ENCODE measurements at regions not wholly inside any gene's neighbourhood (a gene's known extent, or its start where the extent isn't known, plus 50 kb on each side); places are given as distances from the start of the nearest gene placed in this dataset.

GRCh38 chr5:129372025-129372424 is 88.1 kb upstream of the ADAMTS19 start:
- TF ChIP-seq, protein P1, sequence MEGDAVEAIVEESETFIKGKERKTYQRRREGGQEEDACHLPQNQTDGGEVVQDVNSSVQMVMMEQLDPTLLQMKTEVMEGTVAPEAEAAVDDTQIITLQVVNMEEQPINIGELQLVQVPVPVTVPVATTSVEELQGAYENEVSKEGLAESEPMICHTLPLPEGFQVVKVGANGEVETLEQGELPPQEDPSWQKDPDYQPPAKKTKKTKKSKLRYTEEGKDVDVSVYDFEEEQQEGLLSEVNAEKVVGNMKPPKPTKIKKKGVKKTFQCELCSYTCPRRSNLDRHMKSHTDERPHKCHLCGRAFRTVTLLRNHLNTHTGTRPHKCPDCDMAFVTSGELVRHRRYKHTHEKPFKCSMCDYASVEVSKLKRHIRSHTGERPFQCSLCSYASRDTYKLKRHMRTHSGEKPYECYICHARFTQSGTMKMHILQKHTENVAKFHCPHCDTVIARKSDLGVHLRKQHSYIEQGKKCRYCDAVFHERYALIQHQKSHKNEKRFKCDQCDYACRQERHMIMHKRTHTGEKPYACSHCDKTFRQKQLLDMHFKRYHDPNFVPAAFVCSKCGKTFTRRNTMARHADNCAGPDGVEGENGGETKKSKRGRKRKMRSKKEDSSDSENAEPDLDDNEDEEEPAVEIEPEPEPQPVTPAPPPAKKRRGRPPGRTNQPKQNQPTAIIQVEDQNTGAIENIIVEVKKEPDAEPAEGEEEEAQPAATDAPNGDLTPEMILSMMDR (IDR thresholded peaks at IDR 0.05; ENCODE audit: control insufficient read depth, extremely low read depth, insufficient read depth), result no peak
- DNase-seq (ENCODE audit: low read depth), result no peak
- H3K4me3 ChIP-seq (ENCODE audit: low read depth, low read length), result no peak overlapping the region

DNA sequence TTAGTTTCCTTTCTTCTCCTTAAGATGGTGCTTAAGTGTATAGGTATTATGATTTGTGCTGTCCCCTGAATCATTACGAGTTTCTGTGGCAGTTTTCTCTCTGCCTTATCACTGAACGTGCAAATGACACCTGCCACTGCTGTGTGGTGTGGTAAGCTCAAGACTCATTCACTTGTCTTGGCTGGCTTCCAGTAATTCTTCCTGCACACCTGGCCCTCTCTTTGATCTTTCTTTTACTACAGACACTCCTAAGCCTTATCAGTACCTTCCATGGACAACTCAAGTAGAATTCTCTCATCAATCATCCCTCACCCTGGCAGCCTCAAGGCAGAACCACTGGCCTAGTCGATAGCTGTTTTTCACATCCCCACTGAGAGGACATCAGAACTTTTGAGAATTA is 82.6 kb upstream of the ADAMTS19 start:
- TF ChIP-seq, protein P1 (IDR thresholded peaks at IDR 0.05; ENCODE audit: control insufficient read depth, extremely low read depth, insufficient read depth), result no peak
- H3K4me3 ChIP-seq (ENCODE audit: low read depth, low read length), result no peak overlapping the region
- no peak for DNase-seq (ENCODE audit: low read depth)

DNA sequence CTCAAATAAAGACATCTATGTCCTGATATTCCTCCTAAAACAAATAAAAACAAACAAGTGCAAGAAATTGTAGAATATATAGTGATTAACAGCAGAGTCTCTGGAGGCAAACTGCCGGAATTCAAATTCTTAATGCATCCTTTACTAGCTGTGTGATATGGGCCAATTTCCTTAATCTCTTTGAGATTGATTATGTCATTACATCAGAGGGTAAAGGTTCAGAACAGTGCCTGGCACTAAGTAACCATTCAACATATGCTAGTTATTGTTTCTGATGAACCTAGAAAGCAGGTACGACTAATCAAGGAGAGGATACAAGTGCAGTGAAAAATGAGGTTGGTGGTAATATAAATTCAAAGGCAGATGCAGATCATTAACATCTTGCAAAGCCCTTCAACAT is 81.1 kb upstream of the ADAMTS19 start:
- H3K4me3 ChIP-seq (ENCODE audit: low read depth, low read length), result no peak overlapping the region
- no peak for DNase-seq (ENCODE audit: low read depth)
- TF ChIP-seq, protein P1 (IDR thresholded peaks at IDR 0.05; ENCODE audit: control insufficient read depth, extremely low read depth, insufficient read depth), result no peak

DNA sequence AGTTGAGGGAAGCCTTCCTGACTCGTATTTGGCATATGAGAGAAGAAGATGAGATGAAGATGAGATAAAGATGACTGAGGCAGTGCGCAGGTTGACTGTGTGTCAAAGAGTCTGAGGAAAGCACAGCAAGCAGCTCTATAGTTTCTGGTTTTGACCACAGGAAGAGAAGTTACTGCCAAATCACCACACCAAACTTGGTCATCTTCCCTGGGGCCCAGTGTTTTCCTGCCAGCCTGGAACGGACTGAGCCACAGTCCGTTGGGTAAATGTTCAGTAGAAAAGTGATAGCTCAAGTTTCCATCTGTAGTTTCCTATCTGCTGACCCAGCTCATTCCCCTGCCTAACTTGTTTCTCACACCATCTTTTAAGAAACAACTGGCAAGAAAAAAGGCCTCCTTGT is 80.7 kb upstream of the ADAMTS19 start:
- no peak overlapping the region for H3K4me3 ChIP-seq (ENCODE audit: low read depth, low read length)
- DNase-seq (ENCODE audit: low read depth), result no peak
- TF ChIP-seq, protein P1 (IDR thresholded peaks at IDR 0.05; ENCODE audit: control insufficient read depth, extremely low read depth, insufficient read depth), result no peak

DNA sequence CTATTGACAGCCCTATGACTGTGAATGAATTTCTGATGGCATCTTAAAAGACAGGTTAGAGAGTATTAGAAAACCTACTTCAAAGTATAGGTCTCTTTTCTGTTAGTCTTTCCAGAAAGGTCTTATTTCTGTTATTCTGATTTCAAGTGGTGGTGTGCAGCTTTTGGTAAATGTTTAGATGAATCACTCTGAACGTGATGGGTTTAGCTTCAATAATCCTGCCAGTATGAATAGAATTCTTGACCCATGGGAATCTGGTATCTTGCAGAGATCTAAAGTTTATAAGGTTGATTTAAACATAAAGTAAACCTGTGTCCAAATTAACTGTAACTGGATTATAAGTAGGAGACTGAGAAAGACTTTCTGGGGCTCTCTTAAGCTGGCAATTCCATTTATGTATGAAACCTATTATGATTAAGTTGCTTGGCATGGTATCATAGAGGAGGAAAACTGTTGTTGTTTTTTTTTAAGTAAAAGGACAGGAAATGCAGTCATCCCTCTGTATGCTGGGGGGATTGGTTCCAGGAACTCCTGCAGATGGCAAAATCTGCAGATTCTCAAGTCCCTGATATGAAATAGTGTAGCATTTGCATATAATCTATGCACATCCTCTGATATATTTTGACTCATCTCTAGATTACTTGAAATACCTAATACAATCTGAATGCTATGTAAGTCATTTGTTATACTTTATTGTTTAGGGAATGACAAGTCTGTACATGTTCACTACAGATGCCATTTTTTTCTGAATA is 77.0 kb upstream of the ADAMTS19 start:
- no peak overlapping the region for H3K4me3 ChIP-seq (ENCODE audit: low read depth, low read length)
- no peak for DNase-seq (ENCODE audit: low read depth)
- TF ChIP-seq, protein P1 (IDR thresholded peaks at IDR 0.05; ENCODE audit: control insufficient read depth, extremely low read depth, insufficient read depth), result no peak

DNA sequence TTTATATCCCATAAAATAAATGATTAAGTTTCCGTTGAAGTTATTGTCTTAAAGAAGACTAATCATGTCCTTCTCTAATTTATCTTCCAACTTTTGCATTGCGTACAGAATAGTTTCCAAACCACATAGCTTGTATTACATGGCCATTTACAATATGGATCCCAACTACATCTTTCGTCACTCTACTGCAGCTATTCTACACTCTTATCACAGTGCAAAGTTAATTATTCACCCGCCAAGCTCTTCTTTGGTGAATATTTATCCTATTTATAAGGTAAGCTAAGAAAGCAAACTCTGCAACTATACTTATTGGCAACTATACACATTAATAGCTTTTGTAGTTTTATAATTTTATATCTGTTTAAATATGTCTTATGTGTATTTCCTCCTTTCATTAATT is 75.9 kb upstream of the ADAMTS19 start:
- DNase-seq (ENCODE audit: low read depth), result no peak
- no peak overlapping the region for H3K4me3 ChIP-seq (ENCODE audit: low read depth, low read length)
- TF ChIP-seq, protein P1 (IDR thresholded peaks at IDR 0.05; ENCODE audit: control insufficient read depth, extremely low read depth, insufficient read depth), result no peak

- H3K4me3 ChIP-seq (ENCODE audit: low read depth, low read length), result no peak overlapping the region
- TF ChIP-seq, protein P1 (IDR thresholded peaks at IDR 0.05; ENCODE audit: control insufficient read depth, extremely low read depth, insufficient read depth), result no peak
- DNase-seq (ENCODE audit: low read depth), result no peak
Observed at GRCh38 chr5:129384736-129385135, 75.4 kb upstream of the ADAMTS19 start.

All from LNCaP clone FGC (cell line).